Pancreas (tissue), 10 donors: ENCODE measurements at regions not wholly inside any gene's neighbourhood (a gene's known extent, or its start where the extent isn't known, plus 50 kb on each side); places are given as distances from the start of the nearest gene placed in this dataset.

Experiments used
- ATAC-seq, 4 donors: fragments of 200-7000 bp; cut with Tn5 transposase; one replicate each; pipeline versions ENCODE4 v1.8.0 to v1.9.1; 2020; ENCODE audit warnings: mild to moderate bottlenecking in 4 of 4, moderate library complexity in 4 of 4
- DNase-seq, 6 donors: peaks; one replicate each; pipeline ENCODE4 v3.0.0-alpha.2; 2020
- FAIRE-seq: peaks from 2 replicates; lab custom pipeline; 2012; peaks lifted over from hg19 to GRCh38; lab: Jason Lieb, UNC
- H3K27ac ChIP-seq, 4 donors: fragments of 200-600 bp; sonication (generic); 1 replicate in 3 of 4; 2 replicates in 1 of 4; pipeline versions ENCODE4 v1.5.0 to v1.8.0; 2020
- H3K27me3 ChIP-seq, 4 donors: fragments of 200-600 bp; one replicate each; pipeline ENCODE4 v1.8.0; 2021
- H3K36me3 ChIP-seq, 3 donors: fragments of 200-600 bp; sonication (generic) in 1 of 3; one replicate each; pipeline versions ENCODE4 v1.5.0 to v1.8.0; 2020 to 2021
- H3K4me1 ChIP-seq, 3 donors: fragments of 200-600 bp; one replicate each; pipeline ENCODE4 v1.8.0; 2021
- H3K4me3 ChIP-seq, 4 donors: fragments of 200-600 bp; sonication (generic) in 2 of 4; one replicate each; pipeline versions ENCODE4 v1.5.0 to v1.8.0; 2020 to 2021
- H3K9me3 ChIP-seq, 4 donors: fragments of 200-600 bp; one replicate each; pipeline ENCODE4 v1.8.0; 2021
- WGBS, 2 donors: extraction: QIAGEN DNeasy Blood & Tissue Kit; methylation state at CpG; one replicate each; pipeline ENCODE4 v1.1.7; 2013; 5-methylcytosine and 5-hydroxymethylcytosine counted together
- intact Hi-C, 3 donors: fragments of 100-400 bp; cut with DNase I; formaldehyde crosslinking; loops; one replicate each; pipeline versions ENCODE4 v1.11.1 to v1.14.2; 2022
- TF ChIP-seq, protein P1 (sequence below), 4 donors: fragments of 200-600 bp; sonication (generic) in 3 of 4; IDR thresholded peaks; one replicate each; pipeline versions ENCODE4 v1.5.0 to v1.8.0; 2021; ENCODE audit warnings: antibody characterized with exemption in 4 of 4
- donor health status: healthy with polysubstance abuse.
- donor health status: DM: no; HTN: no; CAD: no; lungs with moderate emphysema.
- donor health status: DM: no; HTN: no; CAD: no.
- donor health status: control.
- donor health status: control.
- donor health status: Bipolar disorder and iron deficiency.
- donor health status: DM: yes; HTN: yes; CAD: no.
- donor health status: DM: no; HTN: no; CAD: no.
- donor health status: DM: no; HTN: no; CAD: no.
- donor health status: DM: yes; HTN: yes; CAD: no.

- 90 to 96% methylated on average over 1 of the region's 1 CpG for WGBS, 2 donors
- Histone ChIP-seq H3K4me1 (no peaks in the 10 kb centered on the region), H3K27me3 (no peaks in the 10 kb centered on the region), H3K4me3 (no peak overlapping the region), H3K9me3 (no peaks in the 10 kb centered on the region), H3K36me3 (no peaks in the 10 kb centered on the region), H3K27ac (no peak overlapping the region)
- intact Hi-C loops, result no loop called here
- ATAC-seq, result no peak
- TF ChIP-seq, protein P1, sequence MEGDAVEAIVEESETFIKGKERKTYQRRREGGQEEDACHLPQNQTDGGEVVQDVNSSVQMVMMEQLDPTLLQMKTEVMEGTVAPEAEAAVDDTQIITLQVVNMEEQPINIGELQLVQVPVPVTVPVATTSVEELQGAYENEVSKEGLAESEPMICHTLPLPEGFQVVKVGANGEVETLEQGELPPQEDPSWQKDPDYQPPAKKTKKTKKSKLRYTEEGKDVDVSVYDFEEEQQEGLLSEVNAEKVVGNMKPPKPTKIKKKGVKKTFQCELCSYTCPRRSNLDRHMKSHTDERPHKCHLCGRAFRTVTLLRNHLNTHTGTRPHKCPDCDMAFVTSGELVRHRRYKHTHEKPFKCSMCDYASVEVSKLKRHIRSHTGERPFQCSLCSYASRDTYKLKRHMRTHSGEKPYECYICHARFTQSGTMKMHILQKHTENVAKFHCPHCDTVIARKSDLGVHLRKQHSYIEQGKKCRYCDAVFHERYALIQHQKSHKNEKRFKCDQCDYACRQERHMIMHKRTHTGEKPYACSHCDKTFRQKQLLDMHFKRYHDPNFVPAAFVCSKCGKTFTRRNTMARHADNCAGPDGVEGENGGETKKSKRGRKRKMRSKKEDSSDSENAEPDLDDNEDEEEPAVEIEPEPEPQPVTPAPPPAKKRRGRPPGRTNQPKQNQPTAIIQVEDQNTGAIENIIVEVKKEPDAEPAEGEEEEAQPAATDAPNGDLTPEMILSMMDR (IDR thresholded peaks at IDR 0.05), result no peak
- no peak for DNase-seq
- no peak for FAIRE-seq
Observed at GRCh38 chr2:16442971-16443370, 222.7 kb downstream of the CYRIA start.

DNA sequence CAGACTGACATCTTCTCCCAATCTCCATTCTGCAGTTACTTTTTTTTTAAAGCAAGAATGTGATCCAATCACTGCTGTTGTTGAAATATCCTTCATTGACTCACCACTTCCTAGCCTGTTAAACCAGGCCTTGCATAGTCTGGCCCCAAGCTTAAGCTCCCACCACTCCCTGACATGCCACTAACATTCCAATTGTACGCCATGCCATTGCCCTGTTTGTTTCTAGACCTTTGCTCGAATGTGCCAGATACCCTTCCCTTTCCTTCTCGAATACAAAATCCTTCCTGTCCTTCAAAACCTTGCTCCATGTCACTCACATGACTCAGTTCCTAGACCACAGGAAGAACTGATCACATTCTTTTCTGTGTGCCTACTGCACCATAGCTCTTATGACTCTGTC, 224.2 kb downstream of the CYRIA start:
- Histone ChIP-seq H3K27me3 (no peaks in the 10 kb centered on the region), H3K27ac (no peak overlapping the region), H3K4me3 (no peak overlapping the region), H3K36me3 (no peaks in the 10 kb centered on the region), H3K9me3 (no peaks in the 10 kb centered on the region), H3K4me1 (no peaks in the 10 kb centered on the region)
- WGBS, 2 donors, result 84 to 93% methylated on average over 3 of the region's 3 CpGs
- DNase-seq, result no peak
- TF ChIP-seq, protein P1 (IDR thresholded peaks at IDR 0.05), result no peak
- ATAC-seq, result no peak
- intact Hi-C loops, result no loop called here
- FAIRE-seq, result no peak

GRCh38 chr2:16440898-16441297, 224.7 kb downstream of the CYRIA start:
- no peak for DNase-seq

DNA sequence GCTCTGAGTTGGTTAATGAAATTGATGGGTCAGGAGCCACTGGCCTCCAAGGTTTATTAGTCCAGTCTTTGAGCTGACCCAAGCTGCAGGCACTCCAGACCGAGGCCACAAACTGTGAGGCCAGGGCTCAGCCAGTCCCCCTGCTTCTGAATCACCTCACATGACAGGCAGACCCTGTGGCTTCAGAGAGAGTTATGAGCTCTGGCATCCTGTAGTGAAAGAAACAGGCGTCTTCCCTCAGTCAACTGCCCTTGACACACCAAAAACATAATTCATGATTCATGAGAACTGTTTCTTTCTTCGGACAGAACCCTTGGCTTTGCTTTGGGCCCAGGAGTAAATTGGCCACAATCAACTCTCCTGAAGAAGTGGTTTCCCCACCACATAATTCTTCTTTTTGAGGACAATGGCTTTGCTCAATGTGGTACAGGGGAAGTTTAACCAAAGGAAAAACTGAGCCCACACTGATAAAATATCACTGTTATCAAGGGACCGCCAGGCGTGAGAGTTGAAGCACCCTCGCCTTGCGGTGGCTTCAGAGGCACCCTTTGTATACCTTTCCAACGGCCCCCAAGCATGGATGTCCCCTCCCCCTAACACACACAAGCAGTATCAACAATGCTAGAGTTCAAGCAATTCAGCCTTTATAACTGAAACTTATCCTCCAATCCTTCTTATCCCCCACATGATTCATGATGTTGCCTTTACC, 226.9 kb downstream of the CYRIA start:
- intact Hi-C loops, result no loop called here
- H3K4me1 ChIP-seq, result no peaks in the 10 kb centered on the region
- WGBS, 2 donors, result 71 to 73% methylated on average over 8 of the region's 8 CpGs
- H3K36me3 ChIP-seq, result no peaks in the 10 kb centered on the region
- FAIRE-seq (no peak), DNase-seq (no peak), ATAC-seq (no peak)
- no peak overlapping the region for H3K27ac ChIP-seq
- TF ChIP-seq, protein P1 (IDR thresholded peaks at IDR 0.05), result no peak
- no peak overlapping the region for H3K4me3 ChIP-seq
- H3K27me3 ChIP-seq, result no peaks in the 10 kb centered on the region
- no peaks in the 10 kb centered on the region for H3K9me3 ChIP-seq

More at GRCh38 chr2:16440898-16441297, 224.7 kb downstream of the CYRIA start:
- H3K4me3 ChIP-seq, result no peak overlapping the region
- no peak overlapping the region for H3K27ac ChIP-seq
- intact Hi-C loops, result no loop called here
- no peaks in the 10 kb centered on the region for H3K27me3 ChIP-seq
- 64 to 80% methylated on average over 4 of the region's 4 CpGs for WGBS, 2 donors
- FAIRE-seq (no peak), ATAC-seq (no peak)
- TF ChIP-seq, protein P1 (IDR thresholded peaks at IDR 0.05), result no peak
- no peaks in the 10 kb centered on the region for H3K36me3 ChIP-seq
- no peaks in the 10 kb centered on the region for H3K4me1 ChIP-seq
- H3K9me3 ChIP-seq, result no peaks in the 10 kb centered on the region

- 45 to 61% methylated on average over 5 of the region's 5 CpGs for WGBS, 2 donors
- Histone ChIP-seq H3K27ac (no peak overlapping the region), H3K4me3 (no peak overlapping the region), H3K4me1 (no peaks in the 10 kb centered on the region), H3K27me3 (no peaks in the 10 kb centered on the region), H3K9me3 (no peaks in the 10 kb centered on the region), H3K36me3 (no peaks in the 10 kb centered on the region)
- TF ChIP-seq, protein P1 (IDR thresholded peaks at IDR 0.05), result no peak
- FAIRE-seq (no peak), ATAC-seq (no peak), DNase-seq (no peak)
- intact Hi-C loops, result no loop called here
Observed at GRCh38 chr2:16437189-16437588, 228.4 kb downstream of the CYRIA start.
